Posterior vena cava (tissue), 2 donors: ENCODE measurements at regions not wholly inside any gene's neighbourhood (a gene's known extent, or its start where the extent isn't known, plus 50 kb on each side); places are given as distances from the start of the nearest gene placed in this dataset.

Experiments
- DNase-seq: peaks from one replicate; pipeline ENCODE4 v3.0.0-alpha.2; 2020; ENCODE audit warnings: low spot score
- intact Hi-C, 2 donors: fragments of 100-400 bp; cut with DNase I; formaldehyde crosslinking; loops; one replicate each; pipeline versions ENCODE4 v1.14.1 to v1.14.2; 2022 to 2023
- donor health status: DM: yes; HTN: yes; CAD: no.
- donor health status: DM: yes; HTN: yes; CAD: no.

GRCh38 chr12:92516277-92516600 is 186.6 kb upstream of the PLEKHG7 start:
- no peak for DNase-seq
- intact Hi-C loops: loop anchor here in 1 of 2 donors (2.0 to 5.0 kb wide), 2 partner anchors 455 to 1144 kb away; no protein-coding TSS in a partner anchor

DNA sequence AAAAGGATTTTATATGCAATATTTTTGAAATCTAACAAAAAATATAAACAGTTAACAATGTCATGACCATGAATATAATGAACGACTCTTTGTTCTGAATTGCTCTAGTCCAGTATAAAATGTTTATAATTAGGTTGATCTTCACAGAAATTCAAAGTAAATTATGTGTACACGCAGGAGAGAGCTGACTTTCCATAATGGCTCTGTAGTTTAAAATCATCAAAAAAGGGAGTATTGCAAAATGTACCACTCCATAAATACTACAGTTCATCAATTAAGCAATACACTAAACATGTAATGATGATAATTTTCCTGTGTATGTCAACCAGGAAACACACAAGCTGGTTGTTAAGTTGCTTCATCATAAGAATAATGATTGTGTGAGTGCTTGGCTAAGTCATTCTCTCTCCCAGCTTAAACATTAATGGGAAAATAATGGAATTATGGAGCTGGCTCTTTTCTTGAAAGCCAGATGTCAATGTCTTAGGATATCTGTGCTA is 189.5 kb upstream of the PLEKHG7 start:
- intact Hi-C loops: no loop called here

GRCh38 chr12:92511786-92512185 is 191.0 kb upstream of the PLEKHG7 start:
- intact Hi-C loops: no loop called here
- no peak for DNase-seq

More for the DNA sequence above, 189.5 kb upstream of the PLEKHG7 start:
- no peak for DNase-seq

GRCh38 chr12:92509156-92509738 is 193.5 kb upstream of the PLEKHG7 start:
- intact Hi-C loops: no loop called here
- DNase-seq: no peak

GRCh38 chr12:92506891-92507290 is 195.9 kb upstream of the PLEKHG7 start:
- intact Hi-C loops: no loop called here
- no peak for DNase-seq

GRCh38 chr12:92506460-92506859 is 196.3 kb upstream of the PLEKHG7 start:
- intact Hi-C loops: no loop called here
- DNase-seq: no peak

- intact Hi-C loops: no loop called here
- DNase-seq: peak; percentile 84
These were observed 197.2 kb upstream of the PLEKHG7 start for GRCh38 chr12:92505254-92506231.

DNA sequence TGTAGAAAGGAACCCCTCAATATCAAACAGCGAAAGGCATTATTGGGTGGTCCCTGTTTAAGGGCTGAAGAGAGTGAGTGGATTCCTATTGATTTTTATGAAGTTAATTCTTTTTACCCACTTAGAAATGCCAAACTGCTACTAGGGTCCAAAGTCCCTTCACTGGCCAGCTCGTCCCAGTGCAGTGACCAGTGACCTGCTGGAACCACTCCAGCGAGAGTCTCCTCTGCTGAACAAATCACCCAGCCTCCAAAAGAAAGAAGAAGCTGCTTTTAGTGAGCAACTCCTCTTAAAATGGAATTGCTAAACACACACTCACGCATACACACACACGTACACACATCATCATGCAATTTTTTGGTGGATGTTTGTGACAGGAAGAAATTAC is 198.2 kb upstream of the PLEKHG7 start:
- no peak for DNase-seq
- intact Hi-C loops: no loop called here

GRCh38 chr12:92503971-92504593 is 198.7 kb upstream of the PLEKHG7 start:
- no peak for DNase-seq

GRCh38 chr12:92503029-92503931 is 199.5 kb upstream of the PLEKHG7 start:
- no peak for DNase-seq
- intact Hi-C loops: no loop called here

More at GRCh38 chr12:92503971-92504593, 198.7 kb upstream of the PLEKHG7 start:
- intact Hi-C loops: no loop called here

- intact Hi-C loops: no loop called here
- no peak for DNase-seq
These were observed 200.3 kb upstream of the PLEKHG7 start for GRCh38 chr12:92502417-92503028.

DNA sequence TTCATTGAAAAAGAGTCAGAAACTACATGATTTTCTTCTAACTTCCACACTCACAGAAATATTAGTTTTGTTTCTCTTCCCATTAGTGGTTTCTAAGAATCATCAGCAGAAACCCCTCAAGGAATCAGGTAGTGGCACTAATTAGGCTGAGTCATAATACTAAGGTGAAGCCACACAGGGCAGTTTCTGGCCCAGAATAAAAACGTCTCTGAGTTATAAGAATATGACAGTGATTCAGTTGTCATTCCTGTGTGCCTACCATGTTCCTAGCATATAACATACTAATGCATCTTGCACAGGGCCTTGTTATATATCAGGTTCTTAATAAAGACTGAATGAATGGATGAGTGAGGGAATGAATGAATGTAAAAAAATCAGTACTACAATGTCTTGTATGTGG is 206.0 kb upstream of the PLEKHG7 start:
- intact Hi-C loops: no loop called here
- no peak for DNase-seq

- DNase-seq: no peak
- intact Hi-C loops: no loop called here
These were observed 207.7 kb upstream of the PLEKHG7 start for GRCh38 chr12:92495108-92495507.

GRCh38 chr12:92493816-92494215 is 209.0 kb upstream of the PLEKHG7 start:
- no peak for DNase-seq
- intact Hi-C loops: no loop called here

GRCh38 chr12:92492995-92493394 is 209.8 kb upstream of the PLEKHG7 start:
- intact Hi-C loops: no loop called here
- no peak for DNase-seq

DNA sequence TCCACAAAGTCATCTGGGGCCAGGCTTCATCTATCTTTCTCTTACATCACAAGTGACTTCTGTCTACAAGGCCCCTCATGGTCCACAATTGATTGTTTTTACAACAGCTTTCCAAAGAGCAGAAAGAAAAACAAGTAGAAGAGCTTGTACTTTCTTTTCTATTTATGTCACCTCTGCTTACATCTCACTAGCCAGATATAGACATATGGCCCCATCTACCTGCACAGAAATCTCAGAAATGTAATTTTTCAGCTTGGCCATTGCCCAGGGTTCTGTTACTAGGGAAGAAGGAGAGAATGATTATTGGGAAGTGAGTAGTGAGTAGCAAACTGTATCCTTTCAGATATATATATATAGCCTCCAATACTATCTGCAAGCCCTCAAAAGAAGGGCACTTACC is 210.5 kb upstream of the PLEKHG7 start:
- intact Hi-C loops: no loop called here
- no peak for DNase-seq

DNA sequence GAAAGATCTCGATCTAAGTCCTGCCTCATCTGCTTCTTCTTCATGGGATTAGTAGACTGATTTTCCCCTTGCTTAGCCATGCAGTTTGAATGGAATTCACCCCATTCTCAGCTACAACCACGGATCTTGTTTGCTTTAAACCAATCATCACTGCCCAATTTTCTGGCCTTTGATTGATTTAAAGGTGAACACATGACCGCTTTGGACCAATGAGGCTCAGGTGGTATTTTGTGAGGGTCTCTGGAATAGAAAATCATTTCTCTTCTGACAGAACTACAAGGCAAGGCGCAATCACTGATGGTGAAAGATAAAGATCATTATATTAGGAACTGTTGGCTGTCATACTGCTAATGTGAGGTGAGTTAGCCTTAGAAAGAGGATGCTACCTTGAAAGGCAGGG is 213.0 kb upstream of the PLEKHG7 start:
- DNase-seq: no peak
- intact Hi-C loops: no loop called here

DNA sequence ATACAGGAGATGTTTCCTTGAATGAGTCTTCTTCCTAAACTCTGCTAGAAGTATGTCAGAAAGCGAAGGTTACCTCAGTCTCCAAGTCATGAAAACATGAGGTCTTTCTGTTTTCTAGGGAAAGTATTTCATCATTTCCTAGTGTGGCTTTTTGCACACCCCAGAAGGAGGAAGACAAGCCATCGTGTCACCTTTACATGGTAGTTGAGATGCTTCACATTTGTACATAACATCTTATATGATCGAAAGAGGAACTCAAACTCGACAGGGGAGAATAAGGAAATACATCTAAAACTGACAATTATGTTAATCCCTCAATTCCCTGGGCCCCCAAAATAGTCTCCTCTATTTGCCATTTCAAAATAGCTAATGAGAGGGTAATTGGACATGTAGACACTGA is 214.1 kb upstream of the PLEKHG7 start:
- intact Hi-C loops: no loop called here
- DNase-seq: no peak

DNA sequence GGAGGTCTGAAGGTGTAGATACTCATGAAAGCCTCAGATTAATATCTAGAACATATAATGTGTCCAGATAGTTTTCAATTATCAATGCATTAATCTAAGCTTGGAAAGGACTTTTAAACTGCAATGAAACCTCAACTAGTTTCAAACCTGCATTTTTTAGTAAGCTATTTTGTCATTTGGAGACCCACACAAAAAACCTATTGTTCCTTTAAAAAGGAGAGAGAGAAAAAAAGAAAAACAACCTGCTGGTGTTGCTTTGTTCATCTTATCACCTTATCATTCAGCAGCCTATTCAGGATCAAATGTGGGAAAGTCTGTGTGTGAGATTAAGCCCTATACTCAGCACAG is 215.7 kb upstream of the PLEKHG7 start:
- intact Hi-C loops: no loop called here
- DNase-seq: no peak
